Panc1 (cell line): ENCODE measurements at regions not wholly inside any gene's neighbourhood (a gene's known extent, or its start where the extent isn't known, plus 50 kb on each side); places are given as distances from the start of the nearest gene placed in this dataset.

Experiments
- POLR2AphosphoS5 ChIP-seq: IDR thresholded peaks from 2 replicates; pipeline ENCODE4 v1.6.1; 2012; ENCODE audit warnings: mild to moderate bottlenecking, low read depth, low read length, moderate library complexity
- SIN3A ChIP-seq: IDR thresholded peaks from 2 replicates; pipeline ENCODE4 v1.6.1; 2012; ENCODE audit warnings: low read depth, mild to moderate bottlenecking, low read length, moderate library complexity, borderline replicate concordance; ENCODE audit not compliant: insufficient read depth
- TCF7L2 ChIP-seq: IDR thresholded peaks from 2 replicates; pipeline ENCODE4 v1.6.1; 2011; ENCODE audit warnings: mild to moderate bottlenecking, low read depth, low read length, inconsistent platforms
- TF ChIP-seq, protein P1 (sequence below): fragments of 450-650 bp; IDR thresholded peaks from 2 replicates; pipeline ENCODE4 v1.5.1; 2017; ENCODE audit warnings: mild to moderate bottlenecking
- TF ChIP-seq, protein P2 (sequence below), 2 experiments: IDR thresholded peaks; 2 replicates each; pipeline ENCODE4 v1.6.1; 2011 to 2012; ENCODE audit warnings: low read depth in 2 of 2, control low read depth in 1 of 2, low read length in 1 of 2, mild to moderate bottlenecking in 1 of 2, moderate library complexity in 1 of 2; ENCODE audit not compliant: insufficient read depth in 1 of 2

DNA sequence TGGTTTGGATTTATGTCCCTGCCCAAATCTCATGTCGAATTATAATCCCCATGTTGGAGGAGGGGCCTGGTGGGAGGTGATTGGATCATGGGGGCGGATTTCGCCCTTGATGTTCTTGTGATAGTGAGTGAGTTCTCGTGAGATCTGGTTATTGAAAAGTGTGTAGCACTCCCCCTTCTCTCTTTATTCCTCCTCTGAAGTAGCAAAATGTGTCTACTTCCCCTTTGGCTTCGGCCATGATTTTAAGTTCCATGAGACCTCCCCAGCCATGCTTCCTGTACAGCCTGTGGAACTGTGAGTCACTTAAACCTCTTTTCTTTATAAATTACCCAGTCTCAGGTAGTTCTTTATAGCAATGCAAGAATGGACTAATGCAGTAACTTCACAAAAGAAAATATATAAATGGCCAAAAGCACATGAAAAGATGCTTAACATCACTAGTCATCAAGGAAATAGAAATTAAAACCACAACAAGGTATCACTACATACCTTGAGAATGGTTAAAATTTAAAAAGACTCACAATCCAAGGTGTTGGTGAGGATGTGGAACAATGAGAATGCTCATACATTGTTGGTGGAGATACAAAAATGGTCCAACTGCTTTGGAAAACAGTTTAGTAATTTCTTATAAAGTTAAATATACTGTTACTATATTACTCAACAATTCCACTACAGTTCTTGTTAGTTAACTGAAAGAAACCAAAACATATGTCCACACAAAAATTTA, 218.7 kb downstream of the SNX10 start:
- TF ChIP-seq, protein P1, sequence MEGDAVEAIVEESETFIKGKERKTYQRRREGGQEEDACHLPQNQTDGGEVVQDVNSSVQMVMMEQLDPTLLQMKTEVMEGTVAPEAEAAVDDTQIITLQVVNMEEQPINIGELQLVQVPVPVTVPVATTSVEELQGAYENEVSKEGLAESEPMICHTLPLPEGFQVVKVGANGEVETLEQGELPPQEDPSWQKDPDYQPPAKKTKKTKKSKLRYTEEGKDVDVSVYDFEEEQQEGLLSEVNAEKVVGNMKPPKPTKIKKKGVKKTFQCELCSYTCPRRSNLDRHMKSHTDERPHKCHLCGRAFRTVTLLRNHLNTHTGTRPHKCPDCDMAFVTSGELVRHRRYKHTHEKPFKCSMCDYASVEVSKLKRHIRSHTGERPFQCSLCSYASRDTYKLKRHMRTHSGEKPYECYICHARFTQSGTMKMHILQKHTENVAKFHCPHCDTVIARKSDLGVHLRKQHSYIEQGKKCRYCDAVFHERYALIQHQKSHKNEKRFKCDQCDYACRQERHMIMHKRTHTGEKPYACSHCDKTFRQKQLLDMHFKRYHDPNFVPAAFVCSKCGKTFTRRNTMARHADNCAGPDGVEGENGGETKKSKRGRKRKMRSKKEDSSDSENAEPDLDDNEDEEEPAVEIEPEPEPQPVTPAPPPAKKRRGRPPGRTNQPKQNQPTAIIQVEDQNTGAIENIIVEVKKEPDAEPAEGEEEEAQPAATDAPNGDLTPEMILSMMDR = no peak
- TF ChIP-seq POLR2AphosphoS5 (no peak), SIN3A (no peak), TCF7L2 (no peak)
- TF ChIP-seq, protein P2, sequence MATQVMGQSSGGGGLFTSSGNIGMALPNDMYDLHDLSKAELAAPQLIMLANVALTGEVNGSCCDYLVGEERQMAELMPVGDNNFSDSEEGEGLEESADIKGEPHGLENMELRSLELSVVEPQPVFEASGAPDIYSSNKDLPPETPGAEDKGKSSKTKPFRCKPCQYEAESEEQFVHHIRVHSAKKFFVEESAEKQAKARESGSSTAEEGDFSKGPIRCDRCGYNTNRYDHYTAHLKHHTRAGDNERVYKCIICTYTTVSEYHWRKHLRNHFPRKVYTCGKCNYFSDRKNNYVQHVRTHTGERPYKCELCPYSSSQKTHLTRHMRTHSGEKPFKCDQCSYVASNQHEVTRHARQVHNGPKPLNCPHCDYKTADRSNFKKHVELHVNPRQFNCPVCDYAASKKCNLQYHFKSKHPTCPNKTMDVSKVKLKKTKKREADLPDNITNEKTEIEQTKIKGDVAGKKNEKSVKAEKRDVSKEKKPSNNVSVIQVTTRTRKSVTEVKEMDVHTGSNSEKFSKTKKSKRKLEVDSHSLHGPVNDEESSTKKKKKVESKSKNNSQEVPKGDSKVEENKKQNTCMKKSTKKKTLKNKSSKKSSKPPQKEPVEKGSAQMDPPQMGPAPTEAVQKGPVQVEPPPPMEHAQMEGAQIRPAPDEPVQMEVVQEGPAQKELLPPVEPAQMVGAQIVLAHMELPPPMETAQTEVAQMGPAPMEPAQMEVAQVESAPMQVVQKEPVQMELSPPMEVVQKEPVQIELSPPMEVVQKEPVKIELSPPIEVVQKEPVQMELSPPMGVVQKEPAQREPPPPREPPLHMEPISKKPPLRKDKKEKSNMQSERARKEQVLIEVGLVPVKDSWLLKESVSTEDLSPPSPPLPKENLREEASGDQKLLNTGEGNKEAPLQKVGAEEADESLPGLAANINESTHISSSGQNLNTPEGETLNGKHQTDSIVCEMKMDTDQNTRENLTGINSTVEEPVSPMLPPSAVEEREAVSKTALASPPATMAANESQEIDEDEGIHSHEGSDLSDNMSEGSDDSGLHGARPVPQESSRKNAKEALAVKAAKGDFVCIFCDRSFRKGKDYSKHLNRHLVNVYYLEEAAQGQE (IDR thresholded peaks at IDR 0.05; ENCODE audit: insufficient read depth in 1 of 2, low read depth in 2 of 2, low read length in 1 of 2) = no peak
